Activated CD8-positive, alpha-beta memory T cell treated with anti-CD3 and anti-CD28 coated beads for 1 hour (primary cell): ENCODE measurements at regions not wholly inside any gene's neighbourhood (a gene's known extent, or its start where the extent isn't known, plus 50 kb on each side); places are given as distances from the start of the nearest gene placed in this dataset.
"Not testable (repeated sequence)": the region's sequence is repeated elsewhere in the genome, so short reads cannot be mapped to it uniquely, and the experiment has no call there.

Source experiments
- DNase-seq, 2 donors: peaks; one replicate each; pipeline ENCODE4 v3.0.0-alpha.2; 2020; ENCODE audit warnings: low read depth in 1 of 2; ENCODE audit errors: extremely low read depth in 1 of 2

DNA sequence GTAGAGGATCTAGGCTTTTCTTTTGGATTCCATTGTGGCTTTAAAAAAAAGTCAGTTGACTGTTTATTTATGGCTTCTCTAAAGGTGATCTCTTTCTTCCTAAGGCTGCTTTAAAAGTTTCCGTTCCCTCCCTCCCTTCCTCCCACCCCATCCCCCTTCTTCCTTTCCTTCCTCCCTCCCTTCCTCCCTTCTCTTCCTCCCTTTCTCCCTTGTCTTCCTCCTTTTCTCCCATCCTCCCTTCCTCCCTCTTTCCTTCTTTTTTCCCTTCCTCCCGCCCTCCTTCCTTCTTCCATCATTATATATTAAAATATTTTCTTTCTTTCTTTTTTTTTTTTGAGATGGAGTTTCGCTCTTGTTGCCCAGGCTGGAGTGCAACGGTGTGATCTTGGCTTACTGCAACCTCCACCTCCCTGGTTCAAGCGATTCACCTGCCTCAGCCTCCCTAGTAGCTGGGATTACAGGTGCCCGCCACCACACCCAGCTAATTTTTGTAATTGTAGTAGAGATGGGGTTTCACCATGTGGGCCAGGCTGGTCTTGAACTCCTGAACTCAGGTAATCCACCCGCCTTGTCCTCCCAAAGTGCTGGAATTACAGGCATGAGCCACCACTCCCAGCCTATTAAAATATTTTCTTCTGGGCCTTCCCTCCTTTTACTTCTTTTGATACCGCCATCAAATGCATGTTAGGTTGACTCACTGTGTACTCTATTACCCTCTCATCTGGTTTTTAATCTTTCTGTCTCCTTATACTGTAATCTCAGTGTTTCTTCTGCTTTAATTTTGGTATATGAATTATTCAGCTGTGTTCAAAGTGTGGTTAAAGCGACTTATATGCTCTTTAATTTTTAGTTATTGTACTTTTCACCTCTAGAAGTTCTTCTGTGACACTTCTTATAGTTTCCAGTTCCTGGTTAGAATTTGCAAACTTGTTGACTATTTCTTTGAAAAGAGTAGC lies 59.2 kb upstream of the ATP5PO start:
- DNase-seq: no peak

DNA sequence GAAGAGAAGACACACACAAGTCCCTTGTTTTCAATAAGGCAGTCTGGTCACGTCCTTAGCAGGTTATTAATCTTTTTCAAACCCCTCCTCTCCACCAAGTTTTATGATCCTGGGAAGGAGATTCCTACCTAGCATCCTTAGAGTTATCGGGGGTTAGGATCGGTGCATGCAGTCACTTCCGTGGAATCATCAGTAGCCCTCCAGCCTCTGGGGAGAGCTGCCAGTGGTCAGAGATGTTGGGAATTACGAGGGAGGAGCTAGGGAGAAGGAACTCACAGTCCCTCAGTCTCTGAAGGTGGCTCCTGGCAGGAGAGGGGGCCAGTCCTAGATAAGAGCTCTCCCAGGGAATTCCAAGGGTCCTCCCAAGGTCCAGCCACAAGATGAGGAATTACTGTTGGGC lies 57.7 kb upstream of the ATP5PO start:
- no peak for DNase-seq

DNA sequence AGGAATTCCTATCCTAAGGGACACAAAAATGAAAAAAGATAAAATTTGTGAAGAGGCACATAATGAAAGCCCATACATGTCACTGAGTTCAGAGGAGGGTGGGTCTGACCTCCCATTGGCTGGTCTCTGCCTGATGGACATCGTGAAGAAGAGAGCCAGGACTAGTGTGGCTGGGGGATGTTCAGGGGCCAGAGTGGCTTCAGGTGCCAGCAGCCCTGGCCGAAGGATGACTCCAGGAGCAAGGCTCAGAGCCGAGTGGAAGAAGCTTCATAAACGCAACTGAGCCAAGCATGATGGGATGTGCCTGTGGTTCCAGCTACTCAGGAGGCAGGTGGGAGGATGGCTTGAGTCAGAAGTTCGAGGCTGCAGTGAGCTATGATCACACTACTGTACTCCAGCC lies 56.9 kb upstream of the ATP5PO start:
- no peak for DNase-seq

DNA sequence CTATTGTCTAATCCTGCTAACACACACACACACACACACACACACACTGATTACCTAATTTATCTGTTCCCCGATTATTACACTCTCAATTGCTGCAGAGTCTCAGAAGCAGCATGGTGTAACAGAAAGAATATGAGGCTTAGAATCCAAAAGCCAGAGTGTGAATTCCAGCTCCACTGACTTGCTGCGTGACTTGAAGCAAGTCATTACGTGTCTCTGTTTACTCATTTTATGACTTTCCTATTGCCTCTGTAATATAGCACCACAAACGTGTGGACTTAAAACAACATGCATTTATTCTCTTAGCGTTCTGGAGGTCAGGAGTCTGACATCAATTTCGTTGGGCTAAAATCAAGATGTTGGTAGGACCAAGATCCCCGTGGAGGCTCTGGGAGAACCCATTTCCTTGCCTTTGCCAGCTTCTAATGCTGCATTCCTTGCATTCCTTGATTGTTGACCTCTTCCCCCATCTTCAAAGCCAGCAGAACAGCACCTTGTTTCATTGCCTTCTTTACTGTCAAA lies 55.9 kb upstream of the ATP5PO start:
- no peak for DNase-seq

DNA sequence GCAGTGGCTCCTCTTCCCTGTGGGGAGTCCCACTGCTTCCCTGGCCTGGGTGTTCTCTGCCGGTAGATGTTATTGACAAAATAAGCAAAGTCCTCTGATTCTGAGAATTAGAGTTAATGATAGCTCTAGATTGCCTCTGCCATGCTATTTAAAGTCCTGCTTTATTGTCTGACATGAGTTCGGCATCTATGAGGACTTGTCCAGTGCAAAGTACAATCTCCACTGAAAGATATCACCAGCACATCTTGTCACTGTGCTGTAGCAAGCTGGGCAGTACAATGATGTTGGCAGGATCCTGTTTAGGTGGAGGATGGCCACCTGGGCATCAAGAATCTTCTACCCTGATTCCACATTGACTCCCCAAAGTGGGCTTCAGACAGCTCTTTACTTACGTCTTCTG lies 54.0 kb upstream of the ATP5PO start:
- no peak for DNase-seq

DNA sequence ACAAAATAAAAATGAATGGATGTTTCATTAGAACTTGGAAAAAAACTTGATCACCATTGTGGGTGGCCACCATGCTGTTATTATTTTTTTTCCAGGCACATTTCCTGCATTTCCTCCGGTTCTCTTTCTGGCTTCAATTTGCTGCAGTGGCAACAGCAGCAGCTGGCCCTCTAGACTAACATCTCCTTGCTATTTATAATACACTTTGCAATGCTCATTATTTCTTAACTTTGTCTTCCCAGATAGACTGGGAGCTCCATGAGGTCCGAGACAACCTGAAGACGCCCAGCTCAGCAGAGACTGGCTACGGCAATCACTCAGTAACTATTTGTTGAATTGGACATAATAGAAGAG lies 53.4 kb upstream of the ATP5PO start:
- DNase-seq: no peak

DNA sequence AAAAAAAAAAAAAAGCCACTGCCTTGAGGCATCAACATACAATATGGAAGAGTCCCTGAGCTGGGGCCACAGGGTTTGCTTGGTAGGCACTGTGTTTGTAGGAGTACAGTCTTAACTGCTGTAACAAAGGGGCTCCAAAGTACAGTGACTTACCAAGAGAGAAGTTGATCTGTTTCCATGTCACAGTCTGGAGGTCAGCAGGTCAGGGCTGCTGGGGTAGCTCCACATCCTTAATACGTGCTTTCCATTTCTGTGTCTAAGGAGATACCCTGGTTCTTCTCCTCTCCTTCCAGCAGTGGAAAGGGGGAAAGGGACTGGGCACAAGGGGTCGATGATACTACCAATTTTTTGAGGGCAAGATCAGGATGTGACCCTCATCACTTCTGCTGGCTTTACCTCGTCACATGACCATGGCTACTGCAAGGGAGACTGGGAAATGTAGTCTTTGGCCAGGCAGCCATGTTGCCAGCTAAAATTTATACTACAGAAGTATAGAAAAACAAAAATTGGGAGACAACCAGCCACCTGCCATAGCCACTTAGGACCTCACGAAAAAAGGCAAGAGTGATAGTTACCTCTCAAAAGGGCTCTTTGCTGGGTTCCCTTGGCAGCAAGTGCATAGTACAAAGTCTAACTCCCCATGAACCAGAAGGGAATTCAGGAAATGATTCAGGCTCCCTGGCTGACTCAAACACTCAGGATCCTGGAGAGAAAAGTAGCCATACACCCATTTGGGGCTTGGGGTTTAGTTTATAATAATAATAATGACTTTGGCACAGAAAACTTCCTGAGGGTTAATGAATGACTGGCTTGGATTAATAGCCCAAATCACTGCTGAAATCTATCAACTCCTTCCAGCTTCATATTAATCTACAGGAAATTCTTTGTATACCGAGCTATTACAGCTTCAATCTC lies 52.7 kb upstream of the ATP5PO start:
- DNase-seq: no peak

DNA sequence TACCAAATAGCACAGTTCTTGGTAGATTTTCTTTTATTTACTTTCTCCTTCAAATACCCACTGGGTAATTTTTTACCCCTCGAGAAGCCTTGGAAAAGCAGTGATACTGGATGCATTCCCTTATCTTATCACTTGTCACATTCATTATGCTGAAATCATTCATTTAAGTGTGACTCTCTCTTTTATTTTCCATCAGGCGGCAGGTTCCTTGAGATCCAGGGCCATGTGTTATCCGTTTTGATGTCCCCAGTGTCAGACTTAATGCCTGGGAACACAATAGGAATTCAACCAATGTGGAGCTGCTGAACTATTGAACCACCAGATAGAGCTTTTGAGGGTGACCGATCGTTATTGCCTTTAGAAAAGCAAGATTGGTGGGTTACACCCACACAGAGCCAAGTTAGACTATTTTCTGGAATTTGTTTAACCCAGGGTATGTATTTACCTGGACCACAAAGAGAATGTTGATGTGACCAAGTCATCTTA lies 51.5 kb upstream of the ATP5PO start:
- no peak for DNase-seq

DNA sequence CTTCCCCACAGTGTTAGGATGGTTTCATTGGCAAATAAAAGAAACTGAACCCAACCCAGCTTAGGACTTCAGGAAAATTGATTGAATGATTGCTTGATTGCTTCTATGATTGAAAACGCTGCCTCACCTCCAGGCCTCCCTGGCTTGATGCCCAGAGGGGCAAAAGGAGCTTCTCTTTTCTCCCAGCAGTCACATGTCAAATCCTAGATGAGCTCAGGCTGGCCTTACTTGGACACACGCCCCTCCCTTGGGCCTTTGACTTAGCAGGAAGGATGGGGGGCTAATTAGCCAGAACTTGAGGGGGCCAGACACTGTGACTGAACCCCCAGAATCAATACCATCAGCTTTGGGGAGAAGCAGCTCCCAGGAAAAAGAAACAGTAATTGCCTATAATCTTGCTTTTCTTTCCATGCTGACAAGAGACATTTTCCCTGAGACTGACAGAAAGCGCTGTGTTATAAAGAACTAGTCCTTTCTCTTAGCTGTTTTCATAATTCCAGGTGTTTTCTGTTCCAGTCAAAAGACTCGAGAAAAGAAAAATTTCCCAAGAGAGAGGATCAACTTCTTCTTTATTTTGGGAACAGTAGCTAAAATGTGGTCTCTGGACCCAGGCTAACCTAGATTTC lies 50.8 kb upstream of the ATP5PO start:
- no peak for DNase-seq

DNA sequence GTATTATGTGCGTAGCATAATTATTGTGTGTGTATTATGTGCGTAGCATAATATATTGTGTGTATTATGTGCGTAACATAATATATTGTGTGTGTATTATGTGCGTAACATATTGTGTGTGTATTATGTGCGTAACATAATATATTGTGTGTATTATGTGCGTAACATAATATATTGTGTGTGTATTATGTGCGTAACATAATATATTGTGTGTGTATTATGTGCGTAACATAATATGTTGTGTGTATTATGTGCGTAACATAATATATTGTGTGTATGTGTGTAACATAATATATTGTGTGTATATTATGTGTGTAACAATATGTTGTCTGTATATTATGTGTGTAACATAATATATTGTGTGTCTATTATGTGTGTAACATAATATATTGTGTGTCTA lies 50.1 kb upstream of the ATP5PO start:
- not testable (repeated sequence) for DNase-seq
